Loucy (cell line): ENCODE measurements at regions not wholly inside any gene's neighbourhood (a gene's known extent, or its start where the extent isn't known, plus 50 kb on each side); places are given as distances from the start of the nearest gene placed in this dataset.

Experiments used
- CTCF ChIP-seq: fragments of 200-600 bp; sonication (generic); conservative IDR thresholded peaks from 2 replicates; pipeline ENCODE4 v1.5.1; 2014; ENCODE audit warnings: mild to moderate bottlenecking, antibody characterized with exemption, low read length
- EZH2phosphoT487 ChIP-seq: fragments of 200-600 bp; IDR thresholded peaks from 2 replicates; pipeline ENCODE4 v1.6.1; 2018; ENCODE audit warnings: antibody characterized with exemption, mild to moderate bottlenecking, moderate library complexity, borderline replicate concordance

DNA sequence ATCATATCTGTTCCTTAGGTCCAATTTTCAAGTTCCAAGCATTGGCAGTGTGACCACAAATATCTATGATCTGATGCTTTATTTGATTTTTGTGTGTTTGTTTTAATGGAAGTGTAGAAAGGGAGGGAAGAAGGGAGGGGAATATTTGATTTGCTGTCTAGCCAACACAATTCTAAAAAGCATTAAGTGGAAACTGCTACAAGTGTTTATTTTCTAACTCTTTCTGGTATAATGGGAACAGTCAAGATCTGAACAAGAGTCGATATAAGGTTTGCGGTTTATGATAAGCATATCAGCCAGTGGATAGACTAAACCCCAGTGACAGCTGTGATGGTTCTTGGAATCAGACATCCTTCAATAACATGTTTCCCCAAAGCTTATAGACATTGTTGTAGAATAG is 267.8 kb upstream of the SNX7 start:
- no peak for TF ChIP-seq CTCF
- TF ChIP-seq EZH2phosphoT487 = no peak
